ENCODE measurements at regions not wholly inside any gene's neighbourhood (a gene's known extent, or its start where the extent isn't known, plus 50 kb on each side); places are given as distances from the start of the nearest gene placed in this dataset.

DNA sequence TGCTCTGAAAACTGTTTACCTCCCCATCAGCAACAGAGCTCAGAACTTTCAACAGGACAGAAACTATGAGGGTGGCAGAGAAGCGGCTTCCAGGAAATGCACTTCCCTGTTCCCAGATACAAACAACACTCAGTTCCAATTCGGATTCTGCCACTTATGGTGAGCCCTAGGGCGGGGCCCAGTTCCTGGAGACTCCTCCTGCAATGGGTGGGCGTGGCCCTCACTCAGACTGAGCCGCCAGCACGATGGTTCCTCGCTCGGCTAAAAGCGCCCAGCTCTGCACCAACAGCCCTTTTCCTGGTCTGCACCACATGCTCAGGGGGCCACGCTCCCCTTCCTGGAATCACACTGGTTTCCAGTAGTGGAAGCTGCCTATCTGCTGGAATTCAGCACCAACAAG lies 314.1 kb downstream of the CTTN start:
- no peak for DNase-seq

DNA sequence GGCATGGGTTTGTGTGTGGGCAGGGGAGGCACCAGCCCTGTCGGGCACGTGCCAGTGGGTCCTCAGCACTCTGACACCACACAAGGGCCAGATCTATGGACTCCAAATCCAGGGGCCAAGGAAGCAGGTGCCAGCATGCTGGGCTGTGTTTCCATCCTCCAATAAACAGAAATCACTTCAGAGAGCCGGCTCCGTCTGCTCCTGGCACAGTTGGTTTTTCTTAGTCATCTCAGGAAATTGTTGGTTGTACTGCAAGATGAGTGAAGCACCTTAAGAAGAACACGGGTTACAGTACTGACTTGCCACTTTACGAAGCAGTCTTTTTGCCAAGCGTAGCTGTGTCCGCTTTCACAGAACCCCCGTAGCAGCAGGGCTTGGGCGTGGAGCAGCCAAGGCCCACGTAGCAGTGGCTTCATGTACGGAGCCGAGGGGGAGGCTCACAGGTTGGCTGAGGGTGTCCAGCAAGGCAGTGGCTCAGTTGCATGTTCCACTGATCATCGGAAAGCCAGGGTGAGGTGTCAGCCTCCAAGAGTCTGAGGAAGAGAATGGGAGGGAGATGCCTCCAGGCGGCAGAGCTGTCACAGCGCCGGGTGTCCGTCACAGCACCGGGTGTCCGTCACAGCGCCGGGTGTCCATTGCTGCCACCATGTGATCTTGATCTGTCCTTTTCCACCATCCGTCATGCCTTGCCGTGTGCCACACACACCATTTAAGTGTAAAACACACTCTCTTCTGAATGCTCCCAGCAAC lies 314.9 kb downstream of the CTTN start:
- no peak for DNase-seq

DNA sequence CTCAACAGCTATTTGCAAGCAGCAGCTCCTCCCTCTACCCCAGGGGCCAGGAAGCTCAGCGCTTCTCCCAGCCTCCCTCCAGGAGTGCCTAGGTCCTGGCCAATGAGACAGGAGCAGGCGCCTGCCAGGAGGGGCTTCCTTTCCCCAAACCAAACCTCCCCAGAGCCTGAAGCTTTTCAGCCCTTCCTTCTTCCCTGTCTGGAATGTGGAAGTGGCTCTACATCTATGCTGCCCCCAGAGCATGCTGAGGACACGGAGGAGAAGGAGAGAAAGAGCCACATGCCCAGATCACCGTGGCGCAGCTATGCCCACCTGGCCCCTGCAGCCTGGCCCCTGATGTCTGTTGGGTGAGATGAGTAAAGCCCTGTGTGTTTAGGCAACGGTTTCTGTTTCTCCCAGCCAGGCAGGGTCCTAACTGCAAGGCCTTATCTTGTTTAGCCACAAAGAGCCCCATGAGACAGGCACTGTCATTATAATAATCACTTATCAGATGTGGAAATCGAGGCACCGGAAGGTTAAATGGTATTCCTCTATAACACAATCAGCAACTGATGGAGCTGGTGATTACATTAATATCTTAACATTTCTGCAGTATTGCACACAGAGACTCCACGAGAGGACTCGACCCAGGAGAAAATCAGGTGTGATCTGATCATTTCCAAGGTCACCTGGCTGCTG lies 315.8 kb downstream of the CTTN start:
- DNase-seq = no peak

DNA sequence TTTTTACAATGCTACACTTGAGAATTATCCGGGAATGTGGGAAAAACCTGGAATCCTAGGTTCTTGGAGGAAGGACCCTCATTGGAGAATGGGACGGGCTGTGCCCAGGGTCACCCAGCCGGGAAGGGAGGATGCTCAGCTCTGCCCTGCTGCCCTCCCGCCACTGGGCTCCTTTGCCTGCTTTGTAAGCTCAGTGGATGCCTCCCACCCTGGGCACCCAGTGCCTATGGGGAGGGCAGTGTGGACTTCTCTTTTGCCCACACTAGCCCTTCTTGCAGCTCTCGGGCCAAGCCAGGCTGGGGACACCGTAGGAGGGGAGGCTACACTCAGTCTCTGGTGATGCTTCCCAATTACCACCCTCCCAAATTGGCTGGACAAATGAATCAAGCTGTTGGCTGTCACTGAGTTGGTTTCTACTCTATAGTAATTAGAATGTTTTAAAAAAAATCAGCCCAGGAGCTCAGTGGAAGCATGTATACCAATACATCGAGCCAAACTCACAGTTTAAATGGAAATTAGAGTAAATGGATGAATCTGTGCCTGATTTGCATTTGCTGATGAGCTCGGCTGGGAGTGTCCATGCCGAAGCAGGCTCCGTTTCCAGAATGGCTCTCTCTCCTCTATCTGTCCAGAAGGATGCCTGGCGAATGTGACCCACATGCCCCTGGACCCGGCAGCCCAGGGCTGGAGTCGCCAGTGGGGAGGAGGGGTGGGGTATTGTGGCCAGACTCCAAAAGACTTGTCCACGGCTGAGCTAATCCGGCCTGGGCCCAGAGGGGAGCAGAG lies 317.0 kb downstream of the CTTN start:
- DNase-seq = no peak

DNA sequence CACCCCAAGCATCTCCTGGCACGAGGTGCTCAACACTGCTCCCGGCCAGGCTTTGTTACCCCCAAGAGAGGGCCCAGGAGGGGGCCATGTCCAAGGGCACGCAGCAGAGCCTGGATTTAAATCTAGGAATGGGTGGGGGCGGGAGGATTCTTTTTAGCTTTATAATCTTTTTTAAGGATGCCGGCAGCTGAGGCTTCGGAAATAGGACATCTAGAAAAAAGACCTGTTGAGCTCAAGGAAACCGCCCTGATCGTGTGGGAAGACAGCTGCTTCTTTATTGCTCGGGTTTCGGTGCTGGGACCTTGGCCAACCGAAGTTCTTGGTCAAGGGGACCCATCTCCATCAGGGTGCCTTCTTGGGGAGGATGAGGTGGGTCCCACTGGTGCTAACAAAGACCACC lies 317.9 kb downstream of the CTTN start:
- no peak for DNase-seq

DNA sequence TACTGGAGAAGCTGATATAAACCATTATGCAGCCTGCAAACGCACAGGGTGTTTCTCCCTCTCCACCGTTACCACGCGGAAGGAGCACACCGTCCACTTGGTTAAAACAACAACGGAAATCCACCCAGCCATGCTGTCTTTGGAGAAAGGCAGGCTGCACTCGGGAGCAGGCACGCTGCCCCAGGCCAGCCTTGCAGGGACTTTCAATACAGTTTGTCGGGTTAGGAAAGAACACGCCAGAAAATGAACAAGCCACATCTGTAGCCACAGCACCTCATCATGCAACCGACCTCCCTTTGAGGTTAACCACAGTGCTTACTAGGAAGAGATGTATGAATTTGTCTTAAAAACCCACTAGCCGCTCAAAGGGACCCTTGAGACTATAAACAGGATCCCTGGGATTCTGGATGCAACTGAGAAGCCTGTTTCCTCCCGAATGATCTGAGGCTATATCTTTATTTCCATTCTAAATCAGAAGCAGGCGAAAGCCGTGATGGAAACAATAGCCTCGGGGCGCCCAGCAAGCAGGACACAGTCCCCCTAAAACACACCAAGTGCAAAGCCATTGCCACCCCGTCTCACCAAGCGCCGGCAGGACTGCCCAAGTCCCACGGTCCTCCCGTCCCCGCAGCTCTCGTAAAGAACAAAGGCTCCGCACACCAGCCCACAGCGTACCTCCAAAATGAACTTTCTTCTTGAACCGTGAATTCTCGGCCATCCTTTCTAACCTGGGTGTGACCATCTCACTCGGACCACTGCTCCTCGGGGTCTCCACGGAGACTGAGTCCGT lies 318.9 kb downstream of the CTTN start:
- no peak for DNase-seq

DNA sequence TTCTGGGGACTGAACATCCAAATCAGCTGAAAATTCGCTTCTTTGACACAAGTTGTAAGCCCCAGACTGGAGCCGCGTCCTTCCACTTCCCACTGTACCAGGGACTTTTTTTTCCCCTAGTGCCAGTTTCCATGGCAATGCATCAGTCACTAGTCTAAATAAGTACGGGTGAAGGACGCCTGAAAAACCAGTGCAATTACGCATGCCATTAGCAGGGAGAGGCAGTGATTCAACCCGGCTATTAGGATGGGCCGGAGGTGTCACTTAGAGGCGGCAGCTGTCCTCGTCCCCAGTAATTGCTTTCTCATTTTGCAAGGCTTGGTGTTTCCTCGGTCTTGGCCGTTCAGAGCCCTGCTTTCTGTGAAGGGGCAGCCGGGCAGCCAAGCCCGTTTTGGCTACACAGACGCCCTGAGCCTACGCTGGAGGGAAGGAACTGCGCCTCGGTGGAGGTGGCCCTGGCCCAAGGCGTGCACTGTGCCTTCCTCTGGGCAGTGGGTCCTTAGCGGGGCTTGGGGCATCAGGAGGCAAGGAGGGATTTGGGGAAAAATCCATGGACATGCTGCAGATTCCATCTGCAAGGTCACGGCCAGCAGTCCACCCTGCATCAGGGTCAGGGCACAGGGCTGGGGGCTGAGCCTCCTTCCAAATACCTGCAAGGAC lies 319.7 kb downstream of the CTTN start:
- no peak for DNase-seq

DNA sequence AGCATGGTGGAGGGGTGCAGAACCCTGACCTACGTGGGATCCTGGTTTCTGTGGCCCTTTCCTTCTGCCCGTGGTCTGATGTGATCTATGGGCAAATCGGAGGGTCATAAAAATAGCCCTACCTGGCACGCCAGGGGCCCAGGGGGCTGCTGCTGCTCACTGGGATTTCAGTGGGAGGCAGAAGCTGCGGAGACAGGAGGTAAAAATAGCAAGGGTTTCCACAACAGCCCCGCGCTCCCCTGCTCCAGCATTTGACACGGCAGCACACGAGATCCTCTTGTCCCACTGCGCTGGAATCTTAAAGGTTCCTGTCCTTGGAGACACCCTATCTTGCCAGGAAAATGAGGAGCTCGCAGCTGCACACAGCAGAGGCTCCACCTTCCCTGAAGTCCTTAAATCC lies 321.2 kb downstream of the CTTN start:
- DNase-seq = no peak

DNA sequence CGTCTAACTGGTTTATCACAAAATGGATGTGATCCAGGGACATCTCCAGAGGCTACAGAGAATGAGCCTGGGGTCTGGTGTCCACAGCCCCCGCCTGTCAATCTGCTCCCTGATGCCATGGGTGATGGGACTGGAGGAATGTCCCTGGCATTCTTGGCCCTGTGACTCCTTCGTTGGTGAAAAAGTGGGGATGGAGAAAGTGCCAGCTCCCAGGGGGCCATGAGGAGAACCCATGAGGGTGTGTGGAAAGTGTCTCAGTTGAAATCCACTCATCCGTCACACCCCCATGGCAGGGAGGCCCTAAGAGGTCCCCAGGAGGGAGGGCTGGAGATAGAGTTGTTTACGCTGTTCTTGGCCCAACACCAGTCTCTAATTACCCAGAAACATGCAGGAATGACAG lies 322.0 kb downstream of the CTTN start:
- no peak for DNase-seq

DNA sequence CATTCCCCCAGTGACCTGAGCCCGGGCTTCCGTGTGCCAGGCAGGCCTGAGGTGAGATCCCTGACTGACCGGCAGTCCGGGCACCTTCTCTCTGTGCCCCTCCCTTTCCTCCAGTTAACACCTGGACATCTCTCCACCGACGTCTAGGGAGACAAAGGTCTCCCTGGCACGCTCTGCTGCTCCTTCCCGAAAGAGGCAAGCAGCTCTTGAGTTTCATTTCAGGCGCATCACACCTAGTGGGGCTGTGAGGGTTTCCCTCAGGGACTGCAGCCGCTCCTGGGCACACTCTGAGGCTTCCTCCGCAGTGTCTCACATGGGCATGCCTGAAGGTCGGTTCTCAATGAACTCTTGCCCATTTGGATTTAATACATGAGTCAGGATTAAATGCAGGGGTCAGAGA lies 322.7 kb downstream of the CTTN start:
- DNase-seq = no peak

DNA sequence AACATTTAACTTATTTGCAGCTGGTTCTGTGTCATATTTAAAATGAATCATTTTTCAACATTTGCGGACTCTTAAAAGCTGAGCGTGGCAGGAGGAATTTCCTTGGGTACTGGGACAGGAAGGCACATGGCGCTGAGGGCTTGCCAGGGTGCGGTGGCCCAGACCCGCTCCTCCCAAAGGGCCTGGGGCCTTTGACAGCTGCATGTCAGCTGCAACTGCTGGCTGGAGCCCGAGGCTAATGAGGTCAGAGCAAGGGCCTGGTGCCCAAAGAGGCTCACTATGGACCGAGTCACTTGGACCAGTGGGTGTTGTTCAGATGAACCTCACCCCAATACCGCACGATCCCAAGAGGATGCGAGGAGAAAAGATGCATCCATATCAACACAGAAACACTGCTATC lies 326.9 kb downstream of the CTTN start:
- DNase-seq = no peak

DNA sequence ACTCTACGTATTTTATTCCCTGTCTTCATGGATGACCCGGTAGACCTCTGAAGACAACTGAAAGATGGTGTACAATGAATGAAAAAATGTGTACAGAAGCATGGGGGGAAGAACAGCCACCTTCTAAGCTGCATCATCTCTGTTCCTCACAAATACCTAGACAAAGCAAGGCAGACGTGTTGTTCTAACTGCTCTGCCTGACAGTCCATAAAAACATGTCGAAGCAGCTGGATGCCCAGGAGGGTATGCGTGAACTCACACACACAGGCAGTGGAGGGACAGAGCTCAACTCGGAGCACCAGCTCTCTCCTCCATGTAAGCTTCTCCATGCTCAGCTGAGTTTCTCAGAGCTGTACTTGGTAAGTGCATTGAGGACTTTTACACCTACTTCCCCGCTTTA lies 327.4 kb downstream of the CTTN start:
- DNase-seq = no peak

DNA sequence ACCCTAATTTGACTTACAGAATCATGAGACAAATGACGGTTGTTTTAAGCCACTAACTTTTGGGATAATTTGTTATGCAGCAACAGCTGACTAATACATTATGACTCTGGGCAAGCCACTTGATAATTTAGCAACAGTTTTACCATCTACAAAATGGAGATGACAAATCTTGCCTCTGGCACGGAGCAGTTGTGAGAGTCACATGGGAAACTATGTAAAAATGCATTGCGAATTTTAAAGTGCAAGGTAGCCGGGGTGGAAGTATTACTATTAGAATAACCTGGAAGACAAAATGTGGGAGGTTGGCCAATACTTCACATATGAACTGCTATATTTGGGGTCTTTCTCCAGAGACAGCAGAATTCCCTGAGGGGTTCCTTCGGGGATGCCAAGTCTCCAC lies 328.7 kb downstream of the CTTN start:
- DNase-seq = no peak

DNA sequence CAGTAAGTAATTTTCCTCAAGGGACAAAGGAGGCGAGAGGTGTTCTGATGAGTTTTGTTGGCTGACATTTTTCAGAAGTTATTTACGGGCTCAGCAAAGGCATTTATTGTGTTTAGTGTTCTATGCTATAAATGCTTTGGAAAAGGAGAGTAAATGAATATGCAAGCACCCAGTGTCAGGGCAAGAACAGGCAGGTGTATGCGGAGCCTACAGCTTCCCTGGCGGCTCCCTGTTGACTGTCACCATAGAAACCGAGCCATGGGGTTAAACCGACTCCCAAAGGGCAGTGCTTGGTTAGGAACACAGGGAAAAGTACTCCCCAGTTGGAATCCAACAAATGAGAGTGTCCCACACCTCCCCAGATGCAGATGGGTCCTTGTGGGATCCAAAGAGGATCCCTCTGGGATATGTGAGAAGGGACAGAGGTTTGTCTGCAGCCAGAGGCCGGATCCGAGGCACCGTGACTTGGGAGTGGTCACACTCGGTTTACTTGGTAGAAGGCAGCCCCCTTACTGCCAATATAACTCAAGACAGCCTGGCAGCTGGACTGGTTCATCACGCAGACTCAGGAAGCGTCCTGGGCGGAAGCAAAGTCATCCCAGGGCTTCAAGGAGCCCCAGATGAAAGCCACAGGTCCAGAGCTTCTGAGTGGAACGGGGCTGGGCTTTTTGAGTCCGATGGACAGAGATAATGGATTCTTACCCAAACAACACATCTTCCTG lies 329.7 kb downstream of the CTTN start:
- no peak for DNase-seq

DNA sequence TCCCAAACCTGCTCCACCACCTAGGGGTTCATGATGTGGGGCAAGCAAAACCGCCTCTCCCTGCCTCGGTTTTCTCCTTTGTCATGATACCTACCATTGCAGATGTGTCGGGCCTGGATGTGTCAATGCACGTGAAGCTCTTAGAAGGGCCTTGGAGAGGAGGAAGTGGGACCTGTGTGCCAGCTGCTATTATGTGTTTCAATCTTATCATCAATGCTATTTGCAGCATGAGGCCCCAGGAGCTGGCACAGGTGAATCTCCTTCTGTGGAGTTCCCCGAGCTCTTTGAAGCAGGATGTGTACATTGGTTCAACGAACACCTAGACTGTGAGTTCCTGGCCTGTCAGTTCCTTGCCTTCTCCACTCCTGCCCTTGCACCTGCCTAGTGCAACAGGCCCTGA lies 331.6 kb downstream of the CTTN start:
- DNase-seq = no peak

DNA sequence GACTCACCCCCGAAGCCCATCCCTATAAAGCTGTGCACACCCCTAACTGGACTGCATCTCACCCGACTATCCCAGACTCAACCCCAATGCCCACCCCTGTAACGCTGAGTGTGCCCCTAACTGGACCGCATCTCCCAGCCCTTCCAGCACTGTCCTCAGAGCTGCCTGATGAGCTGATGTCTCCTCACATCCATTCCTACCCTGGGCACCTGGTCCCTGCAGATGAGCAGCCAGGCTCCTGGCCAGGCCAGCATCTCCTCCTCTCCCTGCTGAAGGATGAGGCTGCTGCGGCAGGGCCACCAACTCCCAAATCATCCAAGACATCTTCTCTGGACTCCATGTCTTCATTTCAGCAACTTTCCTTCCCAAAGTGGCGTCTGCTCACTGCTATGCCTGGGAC lies 332.1 kb downstream of the CTTN start:
- no peak for DNase-seq

DNA sequence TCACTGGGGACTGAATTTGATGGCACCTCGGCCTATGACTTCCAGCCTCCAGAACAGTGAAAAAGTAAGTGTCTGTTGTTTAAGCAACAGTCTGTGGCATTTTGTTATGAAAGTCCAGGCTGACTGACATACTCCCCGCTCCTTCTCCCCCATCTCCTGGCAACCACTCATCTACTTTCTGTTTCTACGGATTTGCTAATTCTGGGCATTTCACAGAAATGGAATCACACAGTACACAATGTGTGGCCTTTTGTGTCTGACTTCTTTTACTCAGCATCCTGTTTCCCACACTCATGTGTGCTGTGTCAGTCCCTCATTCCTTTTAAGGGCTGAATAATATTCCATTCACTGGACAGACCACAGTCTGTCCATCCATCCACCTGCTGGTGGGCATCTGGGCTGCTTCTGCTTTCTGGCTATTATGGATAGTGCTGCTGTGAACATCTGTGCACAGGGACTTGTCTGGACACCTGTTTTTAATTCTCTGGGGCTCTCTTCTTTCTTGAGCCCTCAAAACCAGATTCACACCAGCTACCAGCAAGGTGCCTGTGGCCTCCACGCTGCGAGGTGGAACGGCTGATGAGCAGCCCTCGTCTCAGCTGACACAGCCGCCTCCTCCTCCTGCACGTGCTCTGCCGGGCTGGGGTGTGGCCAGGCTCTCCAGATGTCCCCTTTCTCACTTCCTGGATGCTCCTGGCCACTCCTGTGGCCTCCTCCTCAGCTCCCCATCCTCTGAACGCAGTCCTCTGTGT lies 333.1 kb downstream of the CTTN start:
- no peak for DNase-seq

DNA sequence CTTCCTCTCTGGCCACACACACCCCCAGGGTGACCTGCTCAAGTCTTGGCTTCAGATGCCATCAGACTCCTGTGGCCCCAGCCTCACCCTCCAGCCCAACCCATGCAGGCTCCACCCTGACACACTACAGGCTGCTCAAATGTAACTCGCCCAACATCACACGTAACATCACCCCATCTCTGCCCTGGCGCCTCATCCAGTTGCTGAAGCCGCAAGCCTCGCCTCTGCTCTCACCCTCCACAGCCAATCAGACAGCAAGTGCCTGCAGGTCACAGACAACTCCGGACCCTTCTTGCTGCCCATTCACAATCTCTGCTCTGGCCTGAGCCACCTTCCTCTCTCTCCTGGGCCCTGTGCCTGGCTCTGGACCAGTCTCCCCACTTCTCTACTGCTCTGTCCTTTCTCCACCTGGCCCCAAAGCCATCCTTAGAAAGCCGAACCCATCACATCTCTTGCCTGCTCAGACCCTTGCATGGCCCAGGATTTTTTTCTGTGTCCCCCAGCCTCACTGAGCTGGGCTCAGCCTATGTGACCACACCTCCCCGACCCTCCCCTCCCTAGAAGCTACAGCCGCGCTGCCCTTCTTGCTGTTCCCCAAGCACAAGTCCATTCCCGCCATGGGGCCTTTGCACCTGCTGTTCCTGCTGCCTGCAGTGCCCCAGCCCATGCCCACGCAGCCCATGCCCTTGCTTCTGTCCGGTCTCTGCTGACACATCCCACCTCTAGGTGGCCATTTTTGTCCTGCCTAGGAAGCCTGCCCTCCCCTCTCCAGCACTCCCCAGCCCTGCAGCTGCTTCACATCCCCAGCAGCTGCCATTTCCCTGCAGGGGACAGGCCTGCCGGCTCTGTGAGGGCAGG lies 333.9 kb downstream of the CTTN start:
- no peak for DNase-seq

DNA sequence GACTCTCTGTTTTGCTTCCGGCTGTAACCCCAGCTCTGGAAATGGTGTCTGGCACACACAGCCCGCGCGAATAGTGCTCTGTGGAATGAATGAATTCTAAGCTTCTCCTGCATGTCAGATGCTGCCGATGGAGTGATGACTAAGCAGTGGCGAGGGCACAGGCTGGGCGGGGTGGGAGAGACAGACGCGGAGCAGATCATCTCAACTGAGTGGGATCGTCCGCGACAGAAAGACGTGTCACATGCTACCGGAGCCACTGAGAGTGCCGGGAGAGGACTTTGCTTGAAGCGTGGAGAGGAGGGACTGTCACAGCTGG lies 334.5 kb downstream of the CTTN start:
- DNase-seq = no peak
